Suppressor macrophage (primary cell): ENCODE measurements at regions not wholly inside any gene's neighbourhood (a gene's known extent, or its start where the extent isn't known, plus 50 kb on each side); places are given as distances from the start of the nearest gene placed in this dataset.

Experiments
- DNase-seq, 4 experiments: peaks; one replicate each; pipeline ENCODE4 v3.0.0-alpha.2; 2020 to 2022

GRCh38 chr5:155866971-155867370 lies 460.0 kb upstream of the SGCD start:
- DNase-seq, result no peak

DNA sequence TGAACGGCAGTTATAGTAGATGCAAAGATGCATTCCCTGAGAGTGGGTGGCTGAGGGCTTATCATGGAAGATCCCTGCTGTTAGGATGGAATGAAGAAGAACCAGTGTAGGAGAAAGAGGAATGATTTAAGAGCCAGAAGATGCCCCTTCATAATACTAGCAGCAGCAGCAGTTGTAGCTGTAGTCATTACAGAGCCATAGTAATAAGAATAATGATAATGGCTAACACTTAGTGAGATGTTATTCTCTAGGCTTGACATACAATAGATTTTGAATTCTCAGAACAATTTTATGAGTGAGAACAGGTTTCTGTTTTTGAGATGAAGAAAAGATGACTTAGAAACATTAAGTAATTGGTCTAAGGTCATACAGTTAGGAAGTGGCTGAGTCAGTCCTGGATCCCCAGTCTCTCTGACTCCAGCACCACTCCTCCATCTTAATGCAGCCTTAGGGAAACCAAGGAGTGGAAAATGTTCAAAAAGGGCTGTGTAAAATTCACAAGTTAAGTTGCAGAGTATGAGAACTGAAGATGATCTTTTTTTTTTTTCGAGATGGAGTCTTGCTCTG lies 459.4 kb upstream of the SGCD start:
- DNase-seq, result no peak

DNA sequence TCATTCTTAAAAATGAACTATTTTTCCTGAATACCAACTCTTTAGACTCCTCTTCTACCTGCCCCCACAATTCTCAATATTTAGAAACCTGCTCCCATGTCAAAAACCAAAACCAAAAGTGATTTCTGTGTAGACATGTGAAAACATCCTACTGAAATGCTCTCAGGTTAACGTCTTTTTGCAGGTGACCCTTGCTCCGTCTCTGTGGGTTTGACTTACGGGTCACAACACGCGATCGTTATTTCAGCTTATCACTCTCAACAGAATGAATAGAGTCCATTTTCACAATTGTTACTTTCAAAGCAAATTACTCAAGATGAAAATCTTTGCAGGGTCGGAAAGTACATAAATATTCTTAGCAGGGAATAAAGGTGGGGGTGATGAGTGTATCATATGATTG lies 456.3 kb upstream of the SGCD start:
- DNase-seq, result no peak

DNA sequence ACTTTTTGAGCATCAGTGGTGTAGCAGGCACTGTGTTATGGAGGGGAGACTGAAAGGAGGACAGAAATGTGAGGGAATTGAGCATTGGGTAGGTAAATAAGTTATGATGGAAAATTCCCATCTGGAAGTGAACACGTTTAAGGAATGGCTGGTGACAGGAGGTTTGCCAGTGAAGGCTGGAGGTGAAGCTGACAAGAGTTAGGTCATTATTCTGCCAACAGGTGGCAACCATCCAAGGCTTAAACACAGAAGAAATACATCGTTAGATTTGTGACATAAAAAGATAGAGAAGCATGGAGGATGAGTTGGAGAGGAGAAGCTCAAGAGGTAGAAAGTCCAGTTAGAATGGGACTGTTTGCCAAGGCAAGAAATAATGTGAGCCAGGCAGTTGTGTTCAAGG lies 455.3 kb upstream of the SGCD start:
- DNase-seq, result no peak

DNA sequence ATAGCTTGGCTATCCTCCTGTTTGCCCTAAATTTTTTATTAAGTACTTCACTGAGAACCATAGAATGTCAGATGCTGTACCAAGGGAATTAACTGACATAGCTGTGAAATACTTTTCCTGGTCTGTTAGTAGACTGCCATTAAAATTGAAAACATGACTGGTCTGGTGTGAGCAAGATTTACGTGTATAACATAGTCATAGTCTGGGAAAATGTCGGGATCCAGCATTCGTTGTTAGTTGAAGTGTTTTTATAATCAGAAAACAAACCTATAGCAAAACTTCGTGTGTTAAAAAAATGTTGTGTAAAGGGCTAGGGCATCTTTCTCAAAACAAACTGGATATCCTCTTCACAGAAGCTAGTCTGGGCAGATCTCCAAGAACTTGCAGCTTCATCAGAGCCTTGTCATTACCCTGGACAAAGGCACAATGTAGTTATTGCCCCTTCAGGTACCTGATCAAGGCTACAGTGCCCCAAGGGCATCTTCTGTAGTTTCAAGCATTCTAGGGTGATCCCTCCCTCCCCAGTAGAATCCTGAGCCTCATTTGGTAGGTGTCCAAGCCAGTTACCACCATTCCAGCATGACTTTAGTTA lies 454.2 kb upstream of the SGCD start:
- no peak for DNase-seq

DNA sequence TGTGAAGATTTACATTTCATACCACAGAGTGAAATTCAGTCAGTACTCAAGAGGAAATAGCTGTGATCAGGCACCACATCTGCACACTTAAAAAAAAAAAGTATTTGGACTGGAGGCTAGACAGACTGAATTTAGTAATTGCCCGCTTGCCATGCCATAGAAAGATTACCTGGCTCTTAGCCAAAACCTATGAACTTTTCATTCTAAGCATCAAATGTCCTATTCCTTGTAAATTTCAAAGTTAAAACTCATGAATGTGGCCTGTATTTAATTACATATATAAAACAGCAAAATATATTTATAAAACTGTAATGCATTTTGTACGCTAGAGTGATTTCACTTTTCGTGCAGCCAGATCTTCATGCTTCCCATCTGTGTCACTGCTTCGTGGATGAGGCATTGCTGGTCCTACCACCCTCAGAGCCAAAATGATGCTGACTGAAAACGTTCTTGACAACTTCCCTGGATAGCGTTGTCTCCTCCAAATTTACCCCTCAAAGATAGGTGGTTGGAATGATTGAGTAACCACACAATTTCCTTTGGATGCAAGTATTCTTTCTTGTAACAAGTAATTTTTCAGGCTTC lies 447.9 kb upstream of the SGCD start:
- DNase-seq, result no peak

DNA sequence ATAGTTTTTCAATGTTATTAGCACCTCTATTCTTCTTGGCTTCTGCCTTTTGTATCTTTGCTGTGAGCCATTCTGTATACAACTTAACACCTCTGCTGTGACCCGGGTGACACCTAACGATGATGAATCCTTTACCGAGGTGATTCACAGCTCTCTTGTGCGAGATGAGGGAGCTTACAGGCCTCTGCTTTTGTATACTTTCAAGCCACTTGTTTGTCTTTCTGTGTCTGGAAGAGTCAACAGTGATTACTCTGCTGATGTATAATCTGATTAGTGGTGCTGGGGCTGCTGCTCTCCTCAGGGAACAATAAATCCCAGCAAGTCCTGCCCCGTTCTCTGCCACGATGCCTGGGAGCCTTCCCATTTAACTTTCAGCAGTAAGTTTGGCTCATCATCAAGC lies 442.9 kb upstream of the SGCD start:
- no peak for DNase-seq

DNA sequence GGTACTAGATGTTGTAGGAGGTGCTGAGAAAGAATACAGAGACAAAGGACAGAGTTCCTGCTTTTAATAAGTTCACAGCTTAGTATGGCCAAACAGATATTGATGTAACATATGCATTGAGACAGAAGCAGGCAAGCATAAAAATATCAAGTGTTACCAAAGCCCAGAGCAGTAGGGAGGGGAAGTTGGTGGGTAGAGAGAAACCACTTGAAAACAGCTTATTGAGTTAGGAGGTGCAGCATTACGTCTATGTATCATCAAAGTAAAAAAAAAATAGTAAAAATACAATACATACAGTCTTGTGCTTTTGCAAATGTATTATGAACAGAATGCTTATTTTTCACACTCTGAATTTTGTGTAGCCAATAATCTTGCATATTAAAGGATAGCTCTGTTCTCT lies 441.8 kb upstream of the SGCD start:
- no peak for DNase-seq

DNA sequence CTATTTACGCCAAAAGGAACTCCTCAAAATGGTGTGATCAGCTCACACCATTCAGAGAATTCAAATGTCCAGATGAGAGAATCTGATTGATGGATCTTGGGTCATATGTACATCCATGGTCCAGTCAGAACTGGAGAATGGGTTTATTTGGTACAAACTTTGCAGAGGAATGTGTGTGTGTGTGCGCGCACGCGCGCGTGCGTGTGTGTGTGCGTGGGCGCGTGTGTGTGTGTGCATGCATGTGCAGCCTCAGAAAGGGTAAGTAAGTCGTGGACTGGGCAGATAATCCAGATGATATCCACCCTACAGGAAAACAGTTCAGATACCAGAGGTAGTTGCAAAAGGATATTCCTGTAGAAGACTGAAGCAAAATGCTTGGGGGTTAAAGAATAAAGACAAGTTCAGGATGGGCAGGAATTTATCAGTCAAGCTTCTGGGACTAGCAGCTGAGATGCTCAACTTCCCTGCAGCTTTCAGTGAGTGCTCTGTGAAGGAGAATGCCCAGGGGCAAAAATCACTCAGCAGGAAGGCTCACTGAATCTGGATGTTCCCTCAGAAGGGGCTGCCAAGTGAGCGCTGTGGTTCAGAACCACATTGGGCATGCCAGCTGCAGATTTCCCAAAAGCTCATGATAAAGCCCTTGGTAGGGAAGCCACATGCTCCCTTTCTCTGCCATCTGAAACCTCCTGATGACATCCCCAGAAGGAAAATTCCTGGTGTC lies 440.5 kb upstream of the SGCD start:
- no peak for DNase-seq

DNA sequence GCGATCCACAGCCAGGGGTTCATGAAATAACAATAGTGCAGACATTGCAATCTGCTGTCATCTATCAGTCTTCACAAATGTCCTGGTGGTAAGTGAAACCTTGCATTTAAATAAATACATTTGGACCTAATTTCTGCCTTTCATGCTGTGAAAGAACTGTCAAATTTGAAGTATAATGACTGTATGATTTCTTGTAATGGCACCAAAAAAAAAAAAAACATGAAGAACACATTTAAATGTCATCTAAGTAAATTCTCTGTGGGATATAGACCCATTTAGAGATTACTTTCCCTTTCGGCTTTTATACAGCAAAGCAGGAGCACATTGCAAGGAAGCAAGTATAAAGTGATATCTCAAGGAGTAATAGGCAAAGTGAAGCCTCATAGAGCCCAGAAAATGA lies 431.5 kb upstream of the SGCD start:
- DNase-seq, result no peak

- no peak for DNase-seq
These were observed 429.2 kb upstream of the SGCD start for GRCh38 chr5:155897761-155898160.

- no peak for DNase-seq
These were observed 428.7 kb upstream of the SGCD start for GRCh38 chr5:155898284-155898683.

GRCh38 chr5:155903791-155904190 lies 423.2 kb upstream of the SGCD start:
- no peak for DNase-seq

DNA sequence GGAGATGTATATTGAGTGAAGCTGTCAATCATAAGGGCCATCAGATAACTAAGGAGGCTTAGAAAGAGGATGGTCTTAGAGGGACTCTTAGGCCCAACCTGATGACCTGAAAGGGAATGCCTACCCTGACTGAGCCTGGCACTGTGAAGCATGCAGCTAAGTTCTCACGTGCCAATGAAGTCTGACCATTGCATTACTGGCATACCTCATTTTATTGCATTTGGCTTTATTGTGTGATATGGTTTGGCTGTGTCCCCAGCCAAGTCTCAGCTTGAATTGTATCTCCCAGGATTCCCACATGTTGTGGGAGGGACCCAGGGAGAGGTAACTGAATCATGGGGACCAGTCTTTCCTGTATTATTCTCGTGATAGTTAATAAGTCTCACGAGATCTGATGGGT lies 421.6 kb upstream of the SGCD start:
- no peak for DNase-seq

DNA sequence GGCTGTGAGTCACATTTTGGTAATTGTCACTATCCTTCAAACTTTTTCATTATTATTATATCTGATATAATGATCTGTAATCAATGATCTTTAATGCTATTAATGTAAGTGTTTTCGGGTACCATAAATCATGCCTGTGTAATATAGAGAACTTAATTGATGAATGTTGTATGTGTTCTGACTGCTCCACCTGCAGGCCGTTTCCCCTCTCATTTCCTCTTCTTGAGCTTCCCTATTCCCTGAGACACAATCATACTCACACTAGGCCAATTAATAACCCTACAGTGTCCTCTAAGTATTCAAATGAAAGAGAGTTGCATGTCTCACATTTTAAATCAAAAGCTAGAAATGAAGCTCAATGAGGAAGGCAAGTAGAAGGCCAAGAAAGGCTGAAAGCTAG lies 420.9 kb upstream of the SGCD start:
- DNase-seq, result peak in 1 of 4 experiments; percentile 1

GRCh38 chr5:155908543-155908942 lies 418.4 kb upstream of the SGCD start:
- no peak for DNase-seq

DNA sequence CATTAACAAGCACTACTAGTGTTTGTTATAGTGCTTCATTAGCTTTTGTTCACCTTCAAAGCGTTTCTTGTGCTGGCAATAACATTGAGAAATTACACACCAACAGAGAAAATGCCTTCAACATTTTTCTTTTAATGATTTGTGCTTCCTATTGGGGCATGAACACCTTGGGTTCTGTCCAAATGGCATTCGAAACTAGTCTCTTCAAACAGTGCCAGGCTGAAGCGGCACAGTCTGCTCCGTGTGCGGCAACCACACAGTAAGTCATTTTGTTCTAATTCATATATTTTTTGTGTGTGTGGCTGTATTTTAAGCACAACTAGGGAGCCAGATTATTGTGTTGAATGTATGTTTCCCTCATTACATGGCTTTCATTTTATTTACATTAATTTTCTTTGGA lies 414.7 kb upstream of the SGCD start:
- DNase-seq, result no peak

GRCh38 chr5:155914766-155915165 lies 412.2 kb upstream of the SGCD start:
- no peak for DNase-seq

GRCh38 chr5:155915601-155916000 lies 411.4 kb upstream of the SGCD start:
- no peak for DNase-seq

DNA sequence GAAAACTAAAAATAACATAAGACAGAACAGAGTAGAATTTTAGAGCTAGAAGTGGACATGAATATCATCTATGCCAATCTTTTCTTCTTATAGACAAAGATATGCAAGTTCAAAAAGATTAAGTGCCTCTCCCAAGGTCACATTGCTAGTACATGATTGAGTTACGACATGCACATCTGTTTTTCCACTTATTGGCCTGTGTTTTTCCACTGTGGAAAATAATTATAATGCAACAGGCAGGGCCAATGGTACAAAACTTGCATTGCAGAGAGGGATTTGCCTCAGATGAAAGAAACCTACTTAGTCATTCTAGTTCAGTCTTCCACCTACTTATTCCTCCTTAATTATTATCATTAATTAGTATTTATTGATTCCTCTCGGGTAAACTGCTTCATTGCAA lies 407.8 kb upstream of the SGCD start:
- DNase-seq, result no peak

- DNase-seq, result no peak
These were observed 407.2 kb upstream of the SGCD start for GRCh38 chr5:155919725-155920124.

DNA sequence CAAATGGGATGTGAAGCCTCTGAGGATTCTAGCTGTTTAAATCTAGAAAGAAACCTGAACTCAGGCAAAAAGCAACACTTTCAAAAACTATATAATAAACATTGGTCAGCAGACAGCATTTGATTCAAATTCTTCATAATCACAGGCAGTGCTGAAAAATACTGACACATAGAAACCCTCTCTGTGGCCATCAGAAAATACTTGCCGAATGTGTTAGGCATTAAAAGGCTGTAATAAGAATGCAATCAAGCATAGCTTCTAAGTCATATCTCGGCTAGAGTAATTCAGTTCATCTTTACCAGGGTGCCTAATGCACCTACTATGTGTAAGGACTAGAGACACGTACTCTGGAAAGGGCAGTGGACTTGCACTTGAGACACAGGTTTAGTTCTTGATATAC lies 405.3 kb upstream of the SGCD start:
- DNase-seq, result no peak

DNA sequence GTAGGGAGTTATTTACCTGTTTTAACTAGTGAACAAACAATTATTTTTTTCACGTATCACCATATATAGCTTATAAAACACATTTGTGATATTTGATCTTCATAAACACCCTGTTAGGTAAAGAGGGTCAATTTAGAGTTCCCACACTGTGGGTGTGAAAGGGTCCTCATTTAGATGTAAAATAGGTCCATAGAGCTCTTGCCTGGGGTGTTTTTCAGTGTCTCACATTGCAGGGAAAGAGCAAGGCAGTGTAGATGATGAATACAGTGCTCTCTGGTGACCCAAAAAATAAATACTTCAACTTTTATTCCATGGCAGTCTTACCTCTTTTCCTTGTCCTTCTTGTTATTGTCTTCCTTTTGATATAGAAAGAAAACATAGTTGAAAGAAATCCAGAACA lies 403.2 kb upstream of the SGCD start:
- DNase-seq, result no peak

DNA sequence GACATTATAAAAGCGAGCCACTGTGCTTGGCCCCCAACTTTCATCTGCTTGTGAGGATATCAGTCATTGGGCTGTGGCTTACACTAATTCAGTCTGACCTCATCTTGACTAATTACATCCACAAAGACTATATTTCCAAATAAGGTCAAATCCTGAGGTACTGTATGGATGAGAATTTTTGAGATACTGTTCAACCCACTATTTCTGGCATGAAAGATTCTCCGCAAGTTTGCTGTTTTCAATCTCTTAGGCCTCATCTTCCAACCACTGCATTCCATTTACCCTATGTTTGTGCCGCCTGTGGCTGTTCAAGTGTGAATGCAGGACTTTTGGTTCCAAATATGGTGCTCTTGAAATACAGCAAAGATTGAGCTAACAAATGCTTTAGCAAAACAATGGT lies 400.9 kb upstream of the SGCD start:
- no peak for DNase-seq
